ENCODE measurements at regions not wholly inside any gene's neighbourhood (a gene's known extent, or its start where the extent isn't known, plus 50 kb on each side); places are given as distances from the start of the nearest gene placed in this dataset.
A peak's percentile ranks its signal among the peaks of the same experiment; 100 is the strongest.

DNA sequence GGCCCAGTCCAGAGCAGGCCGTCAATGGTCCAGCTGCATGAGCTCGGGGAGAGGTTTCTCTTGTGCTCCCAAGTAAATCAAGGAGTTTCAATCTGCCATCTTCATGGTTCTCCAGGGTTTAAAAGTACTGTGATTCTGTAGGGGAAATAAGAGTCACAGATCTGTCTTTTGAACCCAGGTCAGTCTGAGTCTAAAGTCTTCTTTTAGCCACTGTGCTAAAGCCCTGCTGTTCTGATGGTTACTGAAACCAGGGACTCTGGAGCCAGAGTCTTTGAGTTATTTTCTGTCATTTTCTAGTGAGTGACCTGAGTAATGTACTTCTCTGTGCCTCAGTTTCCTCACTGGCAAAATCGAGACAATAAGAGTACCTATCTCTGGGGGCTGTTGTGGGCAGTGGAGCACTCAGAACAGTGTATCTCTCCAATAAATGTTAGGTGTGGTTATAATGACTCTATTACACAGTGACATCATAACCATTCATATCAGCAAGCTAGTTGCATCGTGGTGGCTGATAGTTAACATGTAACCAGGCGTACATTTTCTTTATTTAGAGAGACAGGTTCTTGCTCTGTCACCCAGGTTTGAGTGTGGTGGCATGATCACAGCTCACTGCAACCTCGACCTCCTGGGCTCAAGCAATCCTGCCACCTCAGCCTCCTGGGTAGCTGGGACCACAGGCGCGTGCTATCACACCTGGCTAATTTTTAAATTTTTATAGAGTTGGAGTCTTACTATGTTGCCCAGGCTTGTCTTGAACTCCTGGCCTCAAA, 74.6 kb upstream of the KCNG1 start:
- Histone ChIP-seq H3K9me3 (ENCODE audit: low read length) (no peaks in the 10 kb centered on the region), H2AFZ (ENCODE audit: low read length) (no peak overlapping the region), H3K36me3 (ENCODE audit: low read depth, low read length) (no peaks in the 10 kb centered on the region), H3K79me2 (ENCODE audit: low read length) (no peaks in the 10 kb centered on the region), H3K9me2 (replicated peaks; ENCODE audit: low read length) (no peaks in the 10 kb centered on the region), H3K27ac (ENCODE audit: low read length) (no peak overlapping the region), H3K9ac (ENCODE audit: low read length) (no peak overlapping the region), H4K20me1 (ENCODE audit: low read length) (no peaks in the 10 kb centered on the region), H3F3A (ENCODE audit: low read length, unreplicated experiment) (no peaks in the 10 kb centered on the region), H3K27me3 (ENCODE audit: low read length) (peaks cover 11% of the 10 kb centered on the region), H3K4me2 (ENCODE audit: low read length) (no peak overlapping the region), H3K4me3 (ENCODE audit: low read length) (no peak overlapping the region), H3K4me1 (ENCODE audit: insufficient read depth, low read length) (peaks cover 12% of the 10 kb centered on the region)
- no peak for DNase-seq
- intact Hi-C loops (cut with micrococcal nuclease): no loop called here
- TF ChIP-seq, protein P1, sequence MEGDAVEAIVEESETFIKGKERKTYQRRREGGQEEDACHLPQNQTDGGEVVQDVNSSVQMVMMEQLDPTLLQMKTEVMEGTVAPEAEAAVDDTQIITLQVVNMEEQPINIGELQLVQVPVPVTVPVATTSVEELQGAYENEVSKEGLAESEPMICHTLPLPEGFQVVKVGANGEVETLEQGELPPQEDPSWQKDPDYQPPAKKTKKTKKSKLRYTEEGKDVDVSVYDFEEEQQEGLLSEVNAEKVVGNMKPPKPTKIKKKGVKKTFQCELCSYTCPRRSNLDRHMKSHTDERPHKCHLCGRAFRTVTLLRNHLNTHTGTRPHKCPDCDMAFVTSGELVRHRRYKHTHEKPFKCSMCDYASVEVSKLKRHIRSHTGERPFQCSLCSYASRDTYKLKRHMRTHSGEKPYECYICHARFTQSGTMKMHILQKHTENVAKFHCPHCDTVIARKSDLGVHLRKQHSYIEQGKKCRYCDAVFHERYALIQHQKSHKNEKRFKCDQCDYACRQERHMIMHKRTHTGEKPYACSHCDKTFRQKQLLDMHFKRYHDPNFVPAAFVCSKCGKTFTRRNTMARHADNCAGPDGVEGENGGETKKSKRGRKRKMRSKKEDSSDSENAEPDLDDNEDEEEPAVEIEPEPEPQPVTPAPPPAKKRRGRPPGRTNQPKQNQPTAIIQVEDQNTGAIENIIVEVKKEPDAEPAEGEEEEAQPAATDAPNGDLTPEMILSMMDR (conservative IDR thresholded peaks at IDR 0.05; ENCODE audit: low read depth, low read length): no peak
- TF ChIP-seq EZH2 (IDR thresholded peaks at IDR 0.05; ENCODE audit: low read length, unreplicated experiment) (no peak), EZH2phosphoT487 (IDR thresholded peaks at IDR 0.05; ENCODE audit: borderline replicate concordance, low read length) (no peak)
- POLR2A ChIA-PET (ENCODE audit: unreplicated experiment): no interaction called here
- CTCF ChIA-PET: no interaction called here
- no TSS peak for BruUV-seq (replicated peaks)
- ATAC-seq: no peak

DNA sequence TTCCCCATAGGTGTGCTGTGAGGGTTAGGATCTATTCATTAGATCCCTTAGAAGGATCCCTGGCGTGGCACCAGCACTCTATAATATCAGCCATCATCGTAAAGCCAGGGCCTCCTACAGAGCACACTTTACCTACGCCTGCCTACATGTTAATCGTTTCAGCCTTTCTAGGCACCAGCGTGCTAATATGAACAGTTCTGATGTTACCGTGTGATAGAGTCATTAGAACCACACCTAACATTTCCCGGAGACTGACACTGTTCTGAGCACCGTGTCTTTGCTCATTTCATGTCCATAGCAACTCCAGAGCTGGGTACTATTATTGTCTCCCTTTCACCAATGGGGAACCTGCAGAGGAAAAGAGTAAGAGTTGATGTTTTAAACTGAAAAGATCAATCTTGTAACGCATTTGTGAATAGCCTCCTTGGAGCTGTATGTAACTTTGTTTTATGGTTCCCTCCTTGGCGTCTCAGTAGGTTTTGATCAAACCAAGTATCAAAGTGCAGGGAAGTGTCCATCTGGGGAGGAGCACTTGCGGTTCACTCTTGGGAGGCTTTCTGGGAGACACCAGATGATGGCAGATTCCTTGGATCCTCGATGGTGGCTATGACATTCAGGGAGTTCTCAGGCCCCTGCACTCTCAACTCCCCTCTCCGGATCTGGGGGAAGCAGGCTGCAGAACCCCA, 73.8 kb upstream of the KCNG1 start:
- H3K9ac ChIP-seq (ENCODE audit: low read length): no peak overlapping the region
- no peak overlapping the region for H2AFZ ChIP-seq (ENCODE audit: low read length)
- H3K79me2 ChIP-seq (ENCODE audit: low read length): no peaks in the 10 kb centered on the region
- DNase-seq: no peak
- ATAC-seq: no peak
- no peaks in the 10 kb centered on the region for H3K9me2 ChIP-seq (replicated peaks; ENCODE audit: low read length)
- no peaks in the 10 kb centered on the region for H3F3A ChIP-seq (ENCODE audit: low read length, unreplicated experiment)
- peaks cover 16% of the 10 kb centered on the region for H3K4me1 ChIP-seq (ENCODE audit: insufficient read depth, low read length)
- peaks cover 19% of the 10 kb centered on the region for H3K27me3 ChIP-seq (ENCODE audit: low read length)
- H3K36me3 ChIP-seq (ENCODE audit: low read depth, low read length): no peaks in the 10 kb centered on the region
- TF ChIP-seq EZH2 (IDR thresholded peaks at IDR 0.05; ENCODE audit: low read length, unreplicated experiment): no peak
- no TSS peak for BruUV-seq (replicated peaks)
- no peak overlapping the region for H3K4me3 ChIP-seq (ENCODE audit: low read length)
- no peaks in the 10 kb centered on the region for H4K20me1 ChIP-seq (ENCODE audit: low read length)
- intact Hi-C loops (cut with micrococcal nuclease): no loop called here
- H3K27ac ChIP-seq (ENCODE audit: low read length): no peak overlapping the region
- POLR2A ChIA-PET (ENCODE audit: unreplicated experiment): no interaction called here
- CTCF ChIA-PET: no interaction called here
- no peaks in the 10 kb centered on the region for H3K9me3 ChIP-seq (ENCODE audit: low read length)
- no peak overlapping the region for H3K4me2 ChIP-seq (ENCODE audit: low read length)

DNA sequence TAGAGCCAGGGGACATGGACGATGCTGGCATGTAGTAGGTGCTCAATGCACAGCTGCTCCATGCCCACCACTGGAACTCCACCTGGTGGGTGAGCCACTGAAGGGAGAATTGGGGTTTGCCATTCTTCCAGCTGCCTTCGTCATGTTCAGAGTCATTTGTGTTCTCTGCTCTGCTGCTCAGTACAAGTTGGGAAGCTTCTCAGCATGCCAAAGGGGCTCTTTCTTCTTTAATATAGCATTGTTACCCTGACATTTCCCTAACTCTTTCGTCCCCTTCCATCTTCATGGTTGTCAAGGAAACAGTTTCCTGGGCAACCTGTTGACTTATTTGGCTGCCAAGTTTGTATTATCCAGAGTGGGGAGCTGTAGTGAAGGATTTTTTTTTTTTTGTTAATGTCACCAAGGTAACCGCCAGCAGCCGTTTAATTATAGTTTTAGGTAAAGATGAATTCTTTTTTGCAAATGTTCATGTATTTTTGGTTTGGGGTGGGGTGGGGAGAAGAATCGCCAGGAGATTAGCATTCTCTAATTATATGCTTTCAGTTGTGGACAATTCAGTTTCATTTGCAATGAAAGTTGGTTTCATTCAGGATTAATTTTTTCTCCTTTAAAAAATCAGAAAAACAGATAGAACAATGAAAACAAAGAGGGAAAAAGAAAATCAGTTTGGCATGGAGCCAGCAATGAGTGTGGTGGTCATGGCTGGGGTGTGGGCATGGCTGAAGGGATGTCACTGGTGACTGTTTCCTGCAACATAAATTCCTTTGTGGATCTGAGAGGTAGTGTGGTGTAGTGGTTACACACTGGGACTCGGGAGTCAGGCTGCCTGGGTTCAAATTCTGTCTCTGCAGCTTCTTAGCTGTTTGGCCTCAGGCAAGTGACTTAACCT, 73.0 kb upstream of the KCNG1 start:
- H3K36me3 ChIP-seq (ENCODE audit: low read depth, low read length): no peaks in the 10 kb centered on the region
- ChIA-PET POLR2A (ENCODE audit: unreplicated experiment) (no interaction called here), CTCF (no interaction called here)
- peaks cover 16% of the 10 kb centered on the region for H3K4me1 ChIP-seq (ENCODE audit: insufficient read depth, low read length)
- H3K27me3 ChIP-seq (ENCODE audit: low read length): peaks cover 27% of the 10 kb centered on the region
- no peak overlapping the region for H2AFZ ChIP-seq (ENCODE audit: low read length)
- TF ChIP-seq, protein P1 (conservative IDR thresholded peaks at IDR 0.05; ENCODE audit: low read depth, low read length): no peak; the same call in 1 of the 2 replicates
- TF ChIP-seq EZH2 (IDR thresholded peaks at IDR 0.05; ENCODE audit: low read length, unreplicated experiment) (no peak), EZH2phosphoT487 (IDR thresholded peaks at IDR 0.05; ENCODE audit: borderline replicate concordance, low read length) (no peak)
- ATAC-seq (no peak), DNase-seq (peak; percentile 46)
- no peak overlapping the region for H3K4me2 ChIP-seq (ENCODE audit: low read length)
- no peaks in the 10 kb centered on the region for H3K9me2 ChIP-seq (replicated peaks; ENCODE audit: low read length)
- BruUV-seq (replicated peaks): no TSS peak
- no peak overlapping the region for H3K9ac ChIP-seq (ENCODE audit: low read length)
- intact Hi-C loops (cut with micrococcal nuclease): no loop called here
- no peaks in the 10 kb centered on the region for H3F3A ChIP-seq (ENCODE audit: low read length, unreplicated experiment)
- no peaks in the 10 kb centered on the region for H4K20me1 ChIP-seq (ENCODE audit: low read length)
- no peak overlapping the region for H3K4me3 ChIP-seq (ENCODE audit: low read length)
- H3K27ac ChIP-seq (ENCODE audit: low read length): no peak overlapping the region
- H3K79me2 ChIP-seq (ENCODE audit: low read length): no peaks in the 10 kb centered on the region
- no peaks in the 10 kb centered on the region for H3K9me3 ChIP-seq (ENCODE audit: low read length)

All from PC-3 (cell line).